Transverse colon (tissue), 3 donors: ENCODE measurements at regions not wholly inside any gene's neighbourhood (a gene's known extent, or its start where the extent isn't known, plus 50 kb on each side); places are given as distances from the start of the nearest gene placed in this dataset.

Experiments
- EP300 ChIP-seq: sonication (generic); formaldehyde crosslinking; IDR thresholded peaks from one replicate; pipeline ENCODE4 v1.6.1; 2017; ENCODE audit warnings: antibody characterized with exemption, low read depth
- POLR2A ChIP-seq: fragments of 450-650 bp; IDR thresholded peaks from one replicate; pipeline ENCODE4 v1.6.1; 2016; ENCODE audit warnings: antibody characterized with exemption, mild to moderate bottlenecking, moderate library complexity
- TF ChIP-seq, protein P1 (sequence below), 5 experiments: fragments of 200-600 bp in 3 of 5; fragments of 450-650 bp in 2 of 5; sonication (generic) in 3 of 5; IDR thresholded peaks; 1 replicate in 2 of 5; 2 replicates in 3 of 5; pipeline ENCODE4 v1.5.1; 2016 to 2017; ENCODE audit warnings: antibody characterized with exemption in 5 of 5, inconsistent platforms in 3 of 5, mild to moderate bottlenecking in 2 of 5, moderate library complexity in 1 of 5

DNA sequence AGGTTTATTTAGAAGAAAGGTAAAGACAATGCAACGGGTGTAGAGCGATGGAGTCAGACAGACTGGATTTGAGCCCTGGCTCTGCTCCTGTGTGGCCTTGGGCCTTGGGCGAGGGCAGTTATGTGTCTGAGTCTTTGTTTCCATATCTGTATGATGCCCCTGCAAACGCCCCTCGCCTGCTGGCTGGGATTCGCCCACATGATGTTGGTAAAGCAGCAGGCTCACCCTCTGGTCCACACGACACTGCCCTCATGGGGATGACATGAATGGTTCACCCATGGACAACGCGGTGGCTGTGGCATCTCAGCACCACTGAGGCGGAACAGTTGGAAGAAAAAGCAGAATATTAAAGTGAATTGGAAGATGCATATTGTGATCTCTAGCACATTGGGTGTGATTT is 60.3 kb downstream of the FOXL1 start:
- no peak for TF ChIP-seq POLR2A
- TF ChIP-seq, protein P1, sequence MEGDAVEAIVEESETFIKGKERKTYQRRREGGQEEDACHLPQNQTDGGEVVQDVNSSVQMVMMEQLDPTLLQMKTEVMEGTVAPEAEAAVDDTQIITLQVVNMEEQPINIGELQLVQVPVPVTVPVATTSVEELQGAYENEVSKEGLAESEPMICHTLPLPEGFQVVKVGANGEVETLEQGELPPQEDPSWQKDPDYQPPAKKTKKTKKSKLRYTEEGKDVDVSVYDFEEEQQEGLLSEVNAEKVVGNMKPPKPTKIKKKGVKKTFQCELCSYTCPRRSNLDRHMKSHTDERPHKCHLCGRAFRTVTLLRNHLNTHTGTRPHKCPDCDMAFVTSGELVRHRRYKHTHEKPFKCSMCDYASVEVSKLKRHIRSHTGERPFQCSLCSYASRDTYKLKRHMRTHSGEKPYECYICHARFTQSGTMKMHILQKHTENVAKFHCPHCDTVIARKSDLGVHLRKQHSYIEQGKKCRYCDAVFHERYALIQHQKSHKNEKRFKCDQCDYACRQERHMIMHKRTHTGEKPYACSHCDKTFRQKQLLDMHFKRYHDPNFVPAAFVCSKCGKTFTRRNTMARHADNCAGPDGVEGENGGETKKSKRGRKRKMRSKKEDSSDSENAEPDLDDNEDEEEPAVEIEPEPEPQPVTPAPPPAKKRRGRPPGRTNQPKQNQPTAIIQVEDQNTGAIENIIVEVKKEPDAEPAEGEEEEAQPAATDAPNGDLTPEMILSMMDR (IDR thresholded peaks at IDR 0.05) = no peak
- TF ChIP-seq EP300 = no peak
